Fibroblast of villous mesenchyme (primary cell): ENCODE measurements at regions not wholly inside any gene's neighbourhood (a gene's known extent, or its start where the extent isn't known, plus 50 kb on each side); places are given as distances from the start of the nearest gene placed in this dataset.

Source experiments
- DNase-seq: peaks from one replicate; pipeline ENCODE4 v3.0.0-alpha.2; 2010; ENCODE audit warnings: low read depth
- H3K4me3 ChIP-seq: 2 replicates; pipeline ENCODE4 v1.5.1; 2011; ENCODE audit warnings: low read depth, mild to moderate bottlenecking, low read length
- CTCF ChIP-seq: IDR thresholded peaks from 2 replicates; pipeline ENCODE4 v1.5.1; 2012; ENCODE audit warnings: low read depth, mild to moderate bottlenecking, low read length; ENCODE audit not compliant: insufficient read depth

GRCh38 chr16:79298476-79298875, 302.1 kb downstream of the MAF start:
- no peak for DNase-seq
- TF ChIP-seq CTCF, result no peak
- no peak overlapping the region for H3K4me3 ChIP-seq

GRCh38 chr16:79297805-79298204, 302.7 kb downstream of the MAF start:
- TF ChIP-seq CTCF, result no peak
- no peak for DNase-seq

GRCh38 chr16:79297296-79297695, 303.2 kb downstream of the MAF start:
- no peak for TF ChIP-seq CTCF
- no peak for DNase-seq
- H3K4me3 ChIP-seq, result no peak overlapping the region

More at GRCh38 chr16:79297805-79298204, 302.7 kb downstream of the MAF start:
- H3K4me3 ChIP-seq, result no peak overlapping the region

GRCh38 chr16:79296491-79296890, 304.0 kb downstream of the MAF start:
- TF ChIP-seq CTCF, result no peak
- no peak overlapping the region for H3K4me3 ChIP-seq
- DNase-seq, result no peak

GRCh38 chr16:79295746-79296145, 304.8 kb downstream of the MAF start:
- TF ChIP-seq CTCF, result no peak
- H3K4me3 ChIP-seq, result no peak overlapping the region
- no peak for DNase-seq

GRCh38 chr16:79295162-79295561, 305.4 kb downstream of the MAF start:
- TF ChIP-seq CTCF, result no peak
- H3K4me3 ChIP-seq, result no peak overlapping the region
- no peak for DNase-seq

GRCh38 chr16:79294568-79294967, 306.0 kb downstream of the MAF start:
- DNase-seq, result no peak
- no peak overlapping the region for H3K4me3 ChIP-seq
- no peak for TF ChIP-seq CTCF
